NCI-H226 (cell line): ENCODE measurements at regions not wholly inside any gene's neighbourhood (a gene's known extent, or its start where the extent isn't known, plus 50 kb on each side); places are given as distances from the start of the nearest gene placed in this dataset.
"Not testable (repeated sequence)": the region's sequence is repeated elsewhere in the genome, so short reads cannot be mapped to it uniquely, and the experiment has no call there.

Source experiments
- DNase-seq: peaks from one replicate; pipeline ENCODE4 v3.0.0-alpha.2; 2015

DNA sequence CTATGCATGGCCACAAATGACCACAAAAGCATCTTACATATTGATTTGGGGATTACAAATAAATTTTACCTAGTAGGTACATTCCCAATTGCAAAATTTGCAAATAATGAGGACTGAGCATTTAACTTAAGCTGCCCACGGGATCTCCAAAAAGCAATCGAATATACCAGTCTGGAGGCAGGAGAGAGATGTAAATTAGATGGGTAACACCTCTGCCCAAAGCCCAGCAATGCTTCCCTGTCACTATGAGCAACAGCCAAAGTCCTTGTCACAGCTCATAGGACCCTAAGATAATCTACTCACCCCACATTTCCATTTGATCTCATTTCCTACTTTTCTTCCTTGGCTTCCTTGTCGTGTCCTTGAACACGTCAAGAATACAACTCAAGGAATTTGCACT lies 172.2 kb downstream of the SUCLG1 start:
- no peak for DNase-seq

DNA sequence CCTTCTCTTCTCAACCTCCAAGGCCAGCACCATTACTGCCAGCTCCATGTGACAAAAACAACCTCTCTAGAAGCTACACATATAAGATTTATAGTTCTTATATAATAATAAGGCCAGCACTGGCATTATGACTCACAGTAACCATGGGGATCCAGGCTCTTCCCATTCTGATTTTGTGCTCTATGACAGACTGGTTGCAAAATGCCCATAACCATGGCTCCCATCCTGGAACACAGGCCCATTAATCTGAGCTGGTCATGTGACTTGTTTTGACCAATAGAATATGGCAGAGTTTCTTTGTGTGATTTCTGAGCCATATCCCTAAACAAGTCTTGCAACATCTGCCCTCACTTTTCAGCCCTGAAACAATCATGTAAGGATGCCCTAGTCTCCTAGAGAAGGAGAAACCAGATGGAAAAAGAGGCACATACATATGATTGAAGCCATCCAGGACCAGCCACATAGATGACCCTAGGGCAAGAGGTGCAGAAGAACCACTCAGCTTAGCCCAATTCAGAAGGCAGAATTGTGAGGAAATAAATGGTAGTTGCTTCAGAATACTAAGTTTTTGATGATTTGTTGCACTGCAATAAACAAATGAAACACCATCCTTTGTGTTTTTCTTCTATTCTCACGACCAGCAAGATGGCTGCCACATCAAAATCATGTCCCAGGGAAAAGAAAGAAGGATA lies 173.9 kb downstream of the SUCLG1 start:
- no peak for DNase-seq

DNA sequence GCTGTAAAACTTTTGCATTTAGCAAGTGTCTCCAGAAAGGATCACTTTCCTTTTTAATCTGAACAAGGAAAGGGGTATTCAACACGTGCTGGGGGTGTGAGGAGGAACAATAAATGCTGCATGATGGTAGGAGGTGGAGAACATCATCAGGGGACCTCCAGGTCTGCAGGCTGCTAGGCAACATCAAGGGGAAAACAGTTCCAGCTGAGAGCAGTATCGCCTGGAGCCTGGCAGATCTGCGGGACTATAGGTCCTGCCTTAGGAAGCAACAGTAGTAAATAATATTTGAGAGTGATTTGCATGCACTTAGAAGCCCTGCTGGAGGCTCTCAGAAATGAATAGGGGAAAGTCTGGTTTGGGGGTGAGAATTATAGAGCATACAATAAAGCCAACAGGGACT lies 175.6 kb downstream of the SUCLG1 start:
- DNase-seq = no peak

DNA sequence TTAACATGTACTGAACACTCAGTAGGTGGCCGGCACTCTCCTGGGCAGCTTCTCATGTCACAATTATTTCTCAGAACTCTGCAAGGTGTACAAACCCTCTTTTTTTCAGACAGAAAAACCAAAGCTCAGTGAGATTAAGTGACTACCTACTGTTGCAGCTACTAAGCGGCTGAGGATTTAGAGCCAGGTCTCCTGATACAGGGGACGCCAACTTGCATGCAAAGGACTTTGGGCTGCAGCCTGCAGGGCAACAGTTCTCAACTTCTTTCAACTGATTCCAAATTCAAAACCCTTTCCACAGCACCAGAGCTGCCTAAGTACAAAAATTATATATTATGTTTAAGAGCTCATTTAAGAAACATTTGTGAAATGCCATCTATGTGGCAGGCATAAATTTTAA lies 177.6 kb downstream of the SUCLG1 start:
- DNase-seq = no peak

DNA sequence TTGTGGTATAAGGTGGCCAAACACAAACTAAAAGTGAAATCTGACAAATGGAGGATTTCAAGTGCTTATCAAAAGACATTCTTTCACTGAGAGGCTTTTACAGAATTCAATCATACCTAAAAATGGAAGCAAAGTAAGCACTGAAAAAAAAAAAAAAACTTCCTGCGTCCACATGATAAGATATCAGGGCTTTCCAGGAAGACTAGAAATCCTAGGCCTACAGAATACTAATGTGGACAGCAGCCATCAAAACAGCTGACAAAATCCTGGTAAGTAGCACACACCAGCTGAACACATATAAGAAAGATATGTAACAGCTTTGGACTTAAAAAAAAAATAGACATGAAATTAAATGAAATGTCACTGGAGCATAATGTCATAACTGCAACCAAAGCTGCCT lies 178.2 kb downstream of the SUCLG1 start:
- DNase-seq = no peak

DNA sequence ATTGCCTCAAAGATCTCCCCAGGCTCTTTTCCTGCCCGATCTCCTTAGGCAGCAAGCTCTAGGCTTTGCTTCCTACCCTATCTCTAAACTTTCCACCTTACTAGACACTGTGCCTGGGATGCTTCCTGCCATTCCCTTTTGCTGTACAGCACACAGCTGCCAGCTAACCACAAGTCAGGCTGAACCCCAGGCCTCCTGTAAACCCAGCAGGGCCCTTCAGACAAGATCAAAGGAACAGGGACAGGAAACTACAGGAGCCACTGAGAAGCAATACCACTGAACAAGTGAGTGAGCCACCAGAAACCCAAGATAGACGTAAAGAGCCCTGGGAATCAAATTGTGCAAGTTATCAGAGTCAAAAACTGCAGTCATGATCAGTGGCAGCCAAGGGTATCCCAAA lies 180.7 kb downstream of the SUCLG1 start:
- DNase-seq = no peak

DNA sequence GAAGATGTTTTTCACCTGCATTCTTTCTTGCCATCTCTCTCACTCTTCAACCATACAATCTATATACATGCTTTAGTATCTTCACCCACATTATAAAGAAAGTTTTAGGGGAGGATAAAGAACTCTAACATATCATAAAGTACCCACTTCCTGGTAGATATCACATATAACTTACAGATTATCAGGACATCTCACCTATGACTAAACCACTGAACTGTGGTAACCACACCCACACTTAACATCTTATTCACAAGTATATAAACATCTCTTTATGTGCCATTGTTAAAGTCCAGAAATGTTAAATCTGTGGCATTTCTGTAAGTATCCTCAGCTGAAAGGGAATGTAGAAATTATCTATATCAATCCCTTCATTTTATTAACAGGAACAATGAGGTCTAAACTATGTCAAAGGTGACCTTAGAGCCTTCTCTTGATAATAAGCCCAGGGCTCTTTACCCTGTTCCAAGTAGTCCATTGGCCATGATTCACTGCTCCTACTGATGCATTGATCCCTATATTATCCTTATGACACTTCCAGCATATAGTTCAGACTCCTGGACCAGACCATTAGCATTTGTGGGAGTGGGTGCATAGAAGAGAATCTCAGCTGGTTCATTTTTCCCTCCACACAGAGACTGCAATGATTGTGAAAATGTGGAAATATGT lies 182.4 kb downstream of the SUCLG1 start:
- no peak for DNase-seq

DNA sequence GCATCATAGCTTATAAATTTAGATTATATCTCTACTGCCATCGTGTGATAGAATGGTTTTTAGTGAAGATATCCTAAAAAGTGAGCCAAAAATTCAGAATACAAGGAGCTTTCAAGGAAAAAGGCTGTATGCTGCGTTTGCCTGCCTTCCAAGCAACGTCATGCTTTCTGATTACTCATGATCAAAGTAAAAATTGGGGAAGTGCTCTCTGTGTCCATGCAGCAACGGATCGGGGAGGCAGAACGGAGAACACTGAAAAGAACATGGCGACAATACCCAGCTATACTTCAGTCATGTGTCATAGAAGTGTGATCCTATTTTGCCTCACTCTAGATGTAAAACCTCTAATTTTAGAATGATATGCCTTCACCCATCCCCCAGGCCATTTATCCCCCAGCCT lies 185.7 kb downstream of the SUCLG1 start:
- DNase-seq = no peak

DNA sequence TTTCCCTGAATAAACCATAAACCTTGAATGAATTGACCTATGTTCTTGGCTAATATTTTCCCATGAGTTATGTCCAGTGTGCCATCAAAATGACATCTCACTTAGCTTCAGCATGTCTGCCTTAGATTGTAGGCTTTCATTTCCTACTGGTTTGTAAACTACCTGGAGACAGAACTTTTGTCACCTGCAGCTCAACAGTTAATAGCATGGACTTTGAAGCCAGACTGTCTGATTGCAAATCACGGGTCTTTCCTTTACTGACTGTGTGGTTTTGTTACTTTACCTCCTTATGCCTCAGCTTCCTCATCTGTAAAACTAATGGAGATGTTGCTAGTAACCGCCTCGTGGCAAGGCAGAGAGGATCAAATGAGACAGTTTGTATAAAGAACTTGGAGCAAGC lies 187.1 kb downstream of the SUCLG1 start:
- no peak for DNase-seq

DNA sequence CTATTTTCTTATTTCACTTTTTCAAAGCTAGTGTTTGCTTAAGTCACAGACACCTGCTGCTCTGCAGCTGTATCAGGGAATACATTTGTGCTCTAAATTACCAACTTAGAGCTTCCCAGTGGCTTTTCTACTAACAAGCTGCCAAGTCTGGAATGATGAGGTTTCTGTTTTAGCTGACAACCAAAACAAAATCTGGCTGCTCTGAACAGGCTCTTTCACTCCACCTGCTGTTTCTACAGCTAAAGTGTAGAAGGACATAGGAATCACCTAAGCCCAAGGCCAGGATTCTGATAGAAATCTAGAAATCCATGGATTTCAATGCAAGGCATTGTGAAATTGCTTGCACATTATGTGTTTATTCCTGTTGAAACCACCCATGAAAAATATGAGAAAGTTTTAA lies 201.2 kb downstream of the SUCLG1 start:
- DNase-seq = peak; percentile 11

DNA sequence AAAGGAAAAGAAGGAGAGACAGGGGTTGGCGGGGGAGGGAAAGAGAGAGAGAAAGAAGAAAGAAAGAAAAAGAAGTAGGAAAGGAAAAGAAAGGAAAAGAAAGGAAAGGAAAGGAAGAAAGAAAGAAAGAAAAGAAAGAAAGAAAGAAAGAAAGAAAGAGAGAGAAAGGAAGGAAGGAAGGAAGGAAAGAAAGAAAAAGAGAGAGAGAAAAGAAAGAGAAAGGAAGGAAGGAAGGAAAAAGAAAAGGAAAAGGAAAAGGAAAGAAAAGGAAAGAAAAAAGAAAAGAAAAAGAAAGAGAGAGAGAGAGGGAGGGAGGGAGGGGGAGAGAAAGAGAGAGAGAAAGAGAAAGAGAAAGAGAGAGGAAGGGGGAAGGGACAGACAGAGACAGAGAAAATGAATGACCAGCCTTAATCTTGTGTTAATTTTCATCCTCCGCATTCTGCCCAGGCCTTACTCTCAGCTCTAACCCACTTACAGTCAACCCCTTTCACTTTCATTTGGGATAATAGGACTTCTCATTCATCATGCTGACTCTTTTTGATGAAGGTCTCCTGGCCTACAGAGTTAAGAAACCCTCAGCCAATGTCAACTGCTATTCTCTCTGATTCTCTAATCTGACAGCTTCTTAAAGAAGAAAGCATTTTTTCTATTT lies 207.3 kb downstream of the SUCLG1 start:
- no peak for DNase-seq

DNA sequence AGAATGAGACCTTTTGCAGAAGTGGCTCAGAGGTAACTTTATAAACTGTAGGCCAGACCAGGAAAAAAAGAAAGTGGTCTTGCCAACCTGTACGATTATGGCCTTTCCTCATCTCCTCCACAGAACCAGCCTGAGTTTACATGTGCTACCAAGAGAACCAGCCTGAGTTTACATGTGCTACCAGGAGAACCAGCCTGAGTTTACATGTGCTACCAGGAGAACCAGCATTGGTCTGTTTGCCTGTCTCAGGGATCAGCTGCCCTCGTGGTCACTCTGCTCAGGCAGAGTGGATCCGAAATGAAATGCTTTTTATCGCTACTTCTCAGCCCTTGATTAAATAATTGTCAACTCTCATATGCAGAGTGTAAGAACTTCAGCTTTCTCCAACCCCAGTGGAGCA lies 209.9 kb downstream of the SUCLG1 start:
- DNase-seq = no peak

DNA sequence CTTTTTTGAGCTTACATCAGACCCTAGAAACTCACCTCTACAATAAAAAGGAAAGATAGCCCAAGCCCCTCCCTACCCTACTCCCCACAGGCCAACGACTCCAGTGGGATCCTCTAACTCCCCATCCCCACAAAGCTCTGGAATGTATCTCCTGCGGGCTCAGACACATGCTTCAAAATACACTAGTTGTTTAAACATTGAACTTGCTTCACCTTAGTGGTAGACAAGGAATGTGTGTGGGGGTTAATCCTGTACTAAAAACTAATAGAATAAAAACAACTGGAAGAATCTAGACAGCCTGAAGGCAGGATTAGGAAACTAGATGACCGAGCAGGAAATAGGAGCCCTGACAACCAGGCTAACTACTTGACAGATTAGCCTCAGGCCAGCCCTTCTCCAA lies 211.5 kb downstream of the SUCLG1 start:
- DNase-seq = peak; percentile 91

DNA sequence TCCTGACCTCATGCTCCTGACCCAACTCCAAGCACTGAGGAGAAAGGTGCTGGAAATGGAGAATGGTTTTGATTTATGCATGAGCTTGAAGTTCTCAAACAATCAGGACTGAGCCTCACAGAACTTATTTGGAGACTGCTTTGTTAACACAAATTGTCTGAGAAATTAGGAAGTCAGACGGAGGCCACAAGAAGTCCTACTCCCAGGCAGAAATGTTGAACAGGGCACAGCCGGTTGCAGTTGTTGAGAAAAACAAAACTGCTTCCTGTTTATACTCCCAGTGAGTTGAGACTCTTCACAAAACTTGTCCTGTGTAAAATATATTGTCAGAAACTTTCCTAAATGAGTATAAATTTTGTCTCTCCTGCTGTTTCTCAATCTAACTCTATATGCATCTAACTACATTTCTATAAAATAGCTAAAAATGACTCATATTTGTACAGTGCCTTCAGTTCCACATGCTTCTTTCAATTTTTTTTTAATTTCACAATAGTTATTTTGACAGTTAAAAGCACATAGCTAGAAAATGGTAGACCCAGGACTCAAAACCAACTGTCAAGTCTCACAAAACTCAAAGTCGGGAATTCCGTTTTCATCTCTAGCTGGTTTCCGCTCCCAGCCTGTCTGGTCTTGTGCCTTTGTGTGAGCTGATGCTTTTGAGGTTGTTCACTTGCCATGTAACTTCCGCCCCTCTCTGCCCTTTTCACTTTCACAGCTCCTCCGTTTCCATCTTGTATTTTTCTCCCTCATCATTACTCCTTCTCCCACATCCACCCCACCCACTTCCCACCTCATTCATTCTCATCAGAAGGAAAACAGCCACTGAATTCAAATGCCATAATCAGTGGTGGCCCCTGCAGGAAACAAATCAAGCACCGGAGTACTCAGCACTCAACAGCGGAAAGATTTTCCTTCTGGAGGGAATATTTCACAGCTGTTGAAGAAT lies 215.0 kb downstream of the SUCLG1 start:
- DNase-seq = no peak

DNA sequence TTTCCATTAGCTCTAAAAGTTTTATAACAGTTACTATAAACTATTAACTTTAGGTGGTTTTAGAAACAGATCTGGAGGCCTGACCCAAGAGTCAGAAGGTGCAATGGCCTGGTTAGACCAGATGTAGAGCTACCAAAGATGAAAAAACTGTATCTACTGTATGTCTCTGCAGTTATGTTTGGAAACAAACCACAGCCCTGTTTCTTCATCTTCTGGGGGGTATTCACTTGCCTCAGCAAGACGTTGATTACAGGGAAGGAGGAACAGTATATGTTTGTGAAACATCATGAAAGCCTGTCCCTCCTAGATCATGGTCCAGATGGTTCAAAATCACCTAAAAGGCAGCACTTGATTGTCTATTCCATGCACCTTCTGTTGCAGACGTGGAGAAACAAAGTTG lies 220.2 kb downstream of the SUCLG1 start:
- DNase-seq = no peak

DNA sequence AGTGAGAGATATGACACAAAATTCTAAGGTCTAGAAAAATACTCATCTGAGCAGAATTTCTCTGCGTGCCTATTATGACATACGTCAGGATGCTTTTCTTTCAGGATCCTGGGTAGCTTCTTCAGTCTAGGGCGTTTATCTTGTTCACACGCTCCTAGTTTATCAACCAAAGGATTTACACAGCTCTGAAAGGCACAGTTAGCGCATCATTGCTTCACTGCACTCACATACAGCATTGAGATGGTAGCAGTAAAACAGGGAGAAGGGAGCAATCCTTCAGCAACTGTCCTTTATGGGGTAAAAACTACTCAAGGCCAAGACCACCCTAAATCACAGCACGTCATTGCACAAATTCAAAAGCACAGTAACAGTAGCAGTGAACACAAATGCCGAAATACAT lies 222.8 kb downstream of the SUCLG1 start:
- no peak for DNase-seq

DNA sequence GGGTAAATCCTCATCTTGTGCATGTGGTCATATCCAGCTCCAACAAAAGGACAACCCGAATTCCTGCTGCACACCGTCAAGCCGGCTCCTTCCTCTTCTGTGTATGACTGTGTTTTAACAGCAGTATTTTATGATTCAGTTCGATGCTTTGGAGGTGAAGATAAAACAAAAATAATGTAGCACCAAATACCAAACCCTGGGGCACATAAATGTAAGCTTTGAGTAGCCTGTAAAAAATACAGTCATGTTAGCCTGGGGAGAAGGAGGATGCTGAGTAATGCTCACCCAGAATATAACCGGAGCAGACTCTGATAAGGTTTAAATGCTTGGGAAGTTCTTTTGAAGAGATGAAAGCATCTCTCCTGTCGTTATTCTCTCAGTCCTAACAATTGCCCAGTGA lies 225.0 kb downstream of the SUCLG1 start:
- DNase-seq = peak; percentile 71

DNA sequence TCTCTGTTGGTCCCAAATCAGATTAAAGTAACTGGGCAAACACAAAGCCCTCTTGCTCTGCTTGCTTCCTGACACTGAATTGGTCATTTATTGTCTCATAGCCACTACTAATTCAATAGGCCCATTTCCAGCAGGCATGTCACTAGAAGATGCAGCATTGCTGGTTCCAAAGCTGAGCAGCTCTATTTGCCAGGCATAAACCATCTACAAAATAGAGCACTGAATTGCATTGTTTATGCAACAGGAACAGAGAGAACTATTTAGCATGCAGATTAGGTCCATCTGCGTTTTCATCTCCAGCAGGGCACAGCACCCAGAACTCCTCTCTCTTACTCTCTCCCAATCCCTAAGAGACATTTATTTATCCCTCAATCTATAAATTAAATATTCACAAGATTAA lies 227.6 kb downstream of the SUCLG1 start:
- no peak for DNase-seq

DNA sequence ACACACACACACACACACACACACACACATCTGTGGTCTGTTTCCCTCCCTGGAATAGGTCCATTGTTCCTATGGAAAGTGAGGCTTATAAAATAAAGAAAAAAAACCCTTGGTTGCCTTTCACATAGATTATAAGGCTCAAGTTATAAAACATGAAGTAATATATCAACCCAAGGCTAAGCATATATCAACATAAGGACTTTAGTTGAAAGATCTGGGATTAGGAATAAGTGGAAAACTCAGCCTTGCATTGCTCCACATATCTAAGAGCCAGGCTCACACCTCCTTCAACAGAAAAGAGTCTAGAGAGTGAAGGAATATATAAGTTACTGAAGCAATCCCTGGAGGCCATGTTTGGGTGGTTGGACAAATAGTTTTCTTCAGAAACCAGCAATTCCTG lies 235.0 kb downstream of the SUCLG1 start:
- no peak for DNase-seq

DNA sequence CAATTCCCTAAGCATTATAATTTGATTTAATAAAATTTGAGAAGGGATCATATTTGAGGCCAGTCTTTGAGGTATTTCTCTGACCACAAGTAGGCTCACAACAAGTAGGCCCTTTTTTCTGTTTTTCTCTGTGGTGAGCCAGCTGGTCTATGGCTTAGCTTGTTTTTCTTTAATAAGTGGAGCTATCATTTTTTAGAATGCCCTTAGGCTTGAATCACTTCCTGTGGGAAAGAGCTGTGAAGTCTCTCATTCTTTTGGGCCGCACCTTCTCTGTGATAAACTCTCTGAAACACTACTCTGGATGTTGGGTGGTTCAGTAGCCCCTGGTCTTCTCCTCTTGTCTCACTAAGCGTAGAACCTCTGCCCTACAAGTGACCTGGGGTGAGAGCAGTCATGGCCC lies 235.9 kb downstream of the SUCLG1 start:
- peak; percentile 77 for DNase-seq

DNA sequence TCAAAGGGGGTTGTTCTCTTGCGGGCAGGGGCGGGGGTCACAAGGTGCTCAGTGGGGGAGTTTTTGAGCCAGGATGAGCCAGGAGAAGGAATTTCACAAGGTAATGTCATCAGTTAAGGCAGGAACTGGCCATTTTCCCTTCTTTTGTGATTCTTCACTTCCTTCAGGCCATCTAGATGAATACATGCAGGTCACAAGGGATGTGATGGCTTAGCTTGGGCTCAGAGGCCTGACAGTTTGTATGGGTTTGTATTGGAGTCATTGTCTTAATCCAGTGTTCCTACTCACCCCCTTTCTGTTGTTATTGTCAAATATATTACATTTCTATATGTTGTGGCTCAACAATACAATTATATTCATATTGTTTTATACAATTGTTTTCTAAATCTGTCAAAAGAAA lies 238.0 kb downstream of the SUCLG1 start:
- DNase-seq = not testable (repeated sequence)

DNA sequence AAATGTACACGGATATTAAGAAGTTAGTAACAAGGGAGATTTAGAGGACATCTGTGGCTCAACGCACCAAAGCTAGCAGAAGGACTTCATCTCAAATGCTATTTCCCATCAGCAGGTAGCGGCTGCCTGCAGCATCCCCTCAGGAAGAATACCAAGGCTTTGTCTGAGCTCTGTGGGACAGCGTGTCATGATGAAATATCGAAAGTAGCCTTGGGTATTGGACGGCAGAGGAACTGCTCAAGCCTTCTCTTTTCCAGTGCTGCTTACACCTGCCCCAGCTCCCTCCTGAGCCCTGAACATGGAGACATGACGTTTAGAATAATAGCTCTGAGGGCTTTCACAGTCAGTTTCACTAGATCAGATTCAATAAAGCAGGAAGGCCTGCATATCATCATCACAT lies 241.6 kb downstream of the SUCLG1 start:
- DNase-seq = no peak

DNA sequence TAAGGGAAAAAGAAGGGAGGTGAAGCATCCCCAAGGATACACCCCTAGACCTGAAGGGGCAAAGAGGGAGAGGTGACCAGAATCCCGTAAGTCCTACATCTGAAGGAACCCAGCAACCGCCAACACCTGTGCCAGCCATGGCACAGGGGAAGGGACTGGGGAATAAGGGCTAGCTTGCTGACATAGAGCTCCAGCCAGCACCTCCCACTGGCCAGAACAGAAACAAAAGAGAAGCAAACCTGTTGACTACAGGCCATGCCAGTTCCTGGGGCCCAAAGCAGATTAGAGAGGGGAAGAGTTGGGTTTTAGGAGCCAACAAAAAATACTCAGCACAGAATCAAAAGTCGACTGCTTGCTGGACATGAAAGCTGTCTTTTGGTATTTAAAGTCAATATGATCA lies 244.6 kb downstream of the SUCLG1 start:
- DNase-seq = no peak
